NCI-H774 (cell line): ENCODE measurements at regions not wholly inside any gene's neighbourhood (a gene's known extent, or its start where the extent isn't known, plus 50 kb on each side); places are given as distances from the start of the nearest gene placed in this dataset.

ENCODE experiments used
- DNase-seq: peaks from one replicate; lab custom pipeline; 2025; lab: John Stamatoyannopoulos, UW

- DNase-seq: no peak
Observed at GRCh38 chr12:29041621-29042020, 107.5 kb upstream of the FAR2 start.

DNA sequence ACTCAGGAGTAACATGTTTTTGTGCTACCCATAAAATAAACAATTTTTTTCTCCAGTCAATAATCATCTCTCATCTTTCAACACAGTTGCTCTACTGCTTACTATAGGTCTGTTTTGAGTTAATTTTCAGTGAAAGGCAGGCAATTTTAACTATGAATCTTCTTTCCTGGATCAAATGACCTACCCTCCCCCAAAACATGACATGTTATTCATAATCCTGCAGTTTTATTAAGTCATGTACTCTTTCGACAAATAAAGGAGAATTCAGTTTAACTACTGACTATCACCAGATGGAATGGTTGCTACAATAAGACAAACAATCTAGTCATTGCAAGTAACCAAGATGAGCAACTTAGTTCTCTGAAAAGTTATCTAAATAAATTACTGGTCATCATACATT, 106.0 kb upstream of the FAR2 start:
- DNase-seq: no peak

- no peak for DNase-seq
Observed at GRCh38 chr12:29044799-29045198, 104.3 kb upstream of the FAR2 start.

DNA sequence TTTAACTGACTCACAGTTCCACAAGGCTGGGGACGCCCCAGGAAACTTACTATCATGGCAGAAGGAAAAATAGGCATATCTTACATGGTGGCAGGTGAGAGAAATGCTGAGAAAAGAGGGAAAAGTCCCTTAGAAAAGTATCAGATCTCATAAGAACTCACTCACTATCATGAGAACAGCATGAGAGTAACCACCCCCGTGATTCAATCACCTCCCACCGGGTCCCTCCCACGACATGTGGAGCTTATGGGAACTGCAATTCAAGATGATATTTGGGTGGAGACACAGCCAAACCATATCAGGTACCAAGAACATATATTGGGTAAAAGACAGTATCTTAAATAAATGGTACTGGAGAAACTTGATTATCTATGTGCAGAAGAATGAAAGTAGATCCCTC, 100.3 kb upstream of the FAR2 start:
- DNase-seq: no peak

GRCh38 chr12:29050503-29050902, 98.6 kb upstream of the FAR2 start:
- no peak for DNase-seq

GRCh38 chr12:29051221-29051620, 97.9 kb upstream of the FAR2 start:
- DNase-seq: no peak

DNA sequence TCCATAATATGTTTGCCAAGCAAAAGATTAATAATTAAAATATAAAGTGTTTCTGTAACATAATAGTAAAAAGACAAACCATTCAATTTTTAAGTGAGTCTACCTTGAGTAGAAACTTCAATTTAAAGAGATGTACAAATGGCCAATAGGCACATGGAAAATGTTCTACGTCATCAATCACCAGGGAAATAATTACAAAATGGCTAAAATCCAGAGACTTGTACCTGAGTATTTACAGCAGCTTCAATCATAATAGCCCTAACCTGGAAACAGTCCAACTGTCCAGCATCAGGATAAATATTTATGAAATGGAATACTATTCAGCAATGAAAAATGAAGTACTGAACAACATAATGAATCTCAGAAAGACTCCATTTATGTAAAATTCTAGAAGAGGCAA, 95.5 kb upstream of the FAR2 start:
- DNase-seq: no peak

GRCh38 chr12:29054858-29055663, 94.0 kb upstream of the FAR2 start:
- no peak for DNase-seq

GRCh38 chr12:29066011-29066588, 83.0 kb upstream of the FAR2 start:
- no peak for DNase-seq

- DNase-seq: no peak
Observed at GRCh38 chr12:29067430-29067829, 81.6 kb upstream of the FAR2 start.

- no peak for DNase-seq
Observed at GRCh38 chr12:29070309-29070708, 78.8 kb upstream of the FAR2 start.

DNA sequence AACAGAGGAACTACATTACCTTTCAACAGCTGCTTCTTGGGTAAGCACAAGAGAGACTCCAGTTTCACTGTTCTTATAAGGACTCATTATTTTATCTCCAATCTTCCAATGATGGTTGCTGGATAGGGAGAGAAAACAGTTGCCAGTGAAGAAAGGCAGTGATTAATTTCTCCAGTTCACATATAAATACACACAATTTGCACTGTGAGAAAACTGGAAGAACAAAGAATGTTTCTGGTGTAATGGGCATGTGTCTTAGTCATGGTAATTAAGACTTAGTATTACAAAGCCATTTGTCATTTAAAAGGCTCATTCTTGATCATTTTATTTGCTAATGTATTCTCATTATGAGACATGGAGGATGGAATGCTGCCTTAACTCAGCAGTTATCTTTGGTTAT, 78.0 kb upstream of the FAR2 start:
- no peak for DNase-seq

DNA sequence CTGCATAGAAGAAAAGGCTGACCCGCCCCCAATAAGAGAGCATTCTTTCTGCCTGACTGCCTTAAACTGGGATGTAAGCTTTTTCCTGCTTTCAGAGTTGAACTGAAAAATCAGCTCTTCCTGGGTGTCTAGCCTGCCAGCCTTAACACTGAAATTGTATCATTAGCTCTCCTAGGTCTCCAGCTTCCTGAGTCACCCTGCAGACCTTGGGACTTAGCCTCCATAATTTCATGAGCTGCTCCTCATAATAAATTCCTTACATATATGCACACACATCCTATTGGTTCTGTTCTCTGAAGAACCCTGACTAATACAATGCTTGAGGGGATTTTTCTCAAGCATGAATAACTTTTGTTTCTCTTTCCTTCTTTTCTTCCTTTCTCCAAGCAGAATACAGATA, 76.4 kb upstream of the FAR2 start:
- DNase-seq: no peak

- peak; percentile 48 for DNase-seq
Observed at GRCh38 chr12:29073631-29074239, 75.3 kb upstream of the FAR2 start.

GRCh38 chr12:29081101-29081500, 68.0 kb upstream of the FAR2 start:
- no peak for DNase-seq

GRCh38 chr12:29082522-29082921, 66.6 kb upstream of the FAR2 start:
- DNase-seq: no peak

DNA sequence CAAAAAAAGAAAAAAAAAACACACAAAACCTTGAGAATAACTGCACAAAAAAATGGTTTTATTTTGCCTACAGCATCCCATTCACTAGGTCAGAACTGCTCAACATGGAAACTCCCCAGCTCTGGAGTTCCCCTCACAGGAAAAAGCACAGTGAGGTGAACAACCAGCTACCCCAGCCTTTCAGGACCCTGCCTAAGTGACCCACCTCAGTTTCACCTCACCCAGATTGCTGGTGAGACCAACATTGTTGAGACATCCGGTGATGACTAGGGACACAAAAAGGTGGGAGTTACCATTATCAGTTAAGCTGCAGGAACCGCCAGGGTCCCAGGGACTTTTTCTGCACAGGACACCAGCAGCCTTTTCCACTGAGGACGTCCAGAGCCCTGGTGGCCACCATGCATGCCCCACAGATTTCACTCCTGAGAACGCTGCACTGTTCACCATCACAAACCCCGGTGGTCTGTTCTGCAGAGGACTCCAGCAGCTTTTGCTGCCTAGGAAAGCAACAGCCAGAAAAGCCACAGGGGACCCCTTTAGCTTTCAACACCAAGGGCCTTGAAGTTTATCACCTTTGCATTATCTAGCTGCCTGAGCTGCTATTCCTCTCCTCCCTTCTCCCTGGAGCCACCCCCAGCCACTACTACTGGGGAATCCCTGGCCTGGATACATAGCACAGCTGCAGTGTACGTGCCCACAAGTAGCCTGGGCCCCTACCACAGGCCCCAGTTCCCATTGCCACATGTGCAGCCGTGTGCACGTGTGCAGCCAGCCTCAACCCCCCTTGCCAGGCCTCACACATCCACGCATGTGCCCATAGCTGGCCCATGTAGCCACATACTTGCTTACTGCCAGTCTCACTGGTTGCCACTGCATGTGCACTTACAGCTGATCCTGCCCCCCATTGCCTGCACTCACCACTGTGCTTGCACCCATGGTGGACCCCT, 62.5 kb upstream of the FAR2 start:
- DNase-seq: no peak

DNA sequence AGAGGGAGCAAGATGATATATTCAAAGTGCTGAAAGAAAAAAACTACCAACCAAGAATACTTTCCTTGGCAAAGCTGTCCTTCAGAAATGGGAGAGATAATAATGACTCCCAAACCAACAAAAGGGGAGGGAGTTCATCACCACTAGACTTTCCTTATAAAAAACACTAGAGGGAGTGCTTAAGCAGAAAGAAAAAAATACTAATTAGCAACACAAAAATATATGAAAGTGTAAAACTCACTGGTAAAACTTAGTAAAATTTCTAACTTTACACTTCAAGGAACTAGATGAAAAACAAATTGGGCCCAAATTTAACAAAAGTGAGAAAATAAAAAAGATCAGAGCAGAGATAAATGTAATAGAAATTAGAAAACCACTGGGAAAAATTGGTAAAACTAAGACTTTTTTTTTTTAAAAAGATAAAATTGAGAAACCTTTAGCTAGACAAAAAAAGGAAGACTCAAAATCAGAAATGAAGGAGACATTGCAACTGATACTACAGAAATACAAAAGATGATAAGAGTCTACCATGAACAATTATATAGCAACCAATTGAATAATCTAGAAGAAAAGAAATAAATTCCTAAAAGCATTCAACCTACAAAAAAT, 60.4 kb upstream of the FAR2 start:
- no peak for DNase-seq
